ENCODE measurements at regions not wholly inside any gene's neighbourhood (a gene's known extent, or its start where the extent isn't known, plus 50 kb on each side); places are given as distances from the start of the nearest gene placed in this dataset.

GRCh38 chr13:108409730-108410129, 140.2 kb downstream of the TNFSF13B start:
- peaks cover 9% of the 10 kb centered on the region for H3K4me1 Mint-ChIP-seq (ENCODE audit: low read depth)
- no peaks in the 10 kb centered on the region for H3K9me3 Mint-ChIP-seq (ENCODE audit: low read depth)
- H3K36me3 Mint-ChIP-seq (ENCODE audit: insufficient read depth) = no peaks in the 10 kb centered on the region
- no peak overlapping the region for H3K4me3 Mint-ChIP-seq (ENCODE audit: low read depth)
- H3K27me3 Mint-ChIP-seq = no peaks in the 10 kb centered on the region
- no peak overlapping the region for H3K27ac Mint-ChIP-seq
- no peak for TF ChIP-seq CTCF (IDR thresholded peaks at IDR 0.05; ENCODE audit: unreplicated experiment)
- no peak for DNase-seq (ENCODE audit: low spot score, unreplicated experiment)

- H3K36me3 Mint-ChIP-seq (ENCODE audit: insufficient read depth) = no peaks in the 10 kb centered on the region
- H3K4me1 Mint-ChIP-seq (ENCODE audit: low read depth) = peaks cover 4% of the 10 kb centered on the region
These were observed 150.2 kb downstream of the TNFSF13B start for GRCh38 chr13:108419768-108420167.

GRCh38 chr13:108425056-108425455, 155.5 kb downstream of the TNFSF13B start:
- TF ChIP-seq CTCF (IDR thresholded peaks at IDR 0.05; ENCODE audit: unreplicated experiment) = no peak
- no peak overlapping the region for H3K4me3 Mint-ChIP-seq (ENCODE audit: low read depth)
- no peaks in the 10 kb centered on the region for H3K9me3 Mint-ChIP-seq (ENCODE audit: low read depth)
- H3K36me3 Mint-ChIP-seq (ENCODE audit: insufficient read depth) = no peaks in the 10 kb centered on the region
- H3K27ac Mint-ChIP-seq = peak overlapping the region; percentile 70
- H3K4me1 Mint-ChIP-seq (ENCODE audit: low read depth) = peaks cover 8% of the 10 kb centered on the region
- H3K27me3 Mint-ChIP-seq = no peaks in the 10 kb centered on the region
- no peak for DNase-seq (ENCODE audit: low spot score, unreplicated experiment)

More at GRCh38 chr13:108419768-108420167, 150.2 kb downstream of the TNFSF13B start:
- H3K9me3 Mint-ChIP-seq (ENCODE audit: low read depth) = peaks cover 7% of the 10 kb centered on the region
- H3K27ac Mint-ChIP-seq = no peak overlapping the region
- DNase-seq (ENCODE audit: low spot score, unreplicated experiment) = no peak
- H3K4me3 Mint-ChIP-seq (ENCODE audit: low read depth) = no peak overlapping the region
- peaks cover 5% of the 10 kb centered on the region for H3K27me3 Mint-ChIP-seq
- TF ChIP-seq CTCF (IDR thresholded peaks at IDR 0.05; ENCODE audit: unreplicated experiment) = no peak

- no peak for TF ChIP-seq CTCF (IDR thresholded peaks at IDR 0.05; ENCODE audit: unreplicated experiment)
- no peak overlapping the region for H3K4me3 Mint-ChIP-seq (ENCODE audit: low read depth)
- peaks cover 8% of the 10 kb centered on the region for H3K4me1 Mint-ChIP-seq (ENCODE audit: low read depth)
- H3K27me3 Mint-ChIP-seq = no peaks in the 10 kb centered on the region
- no peak overlapping the region for H3K27ac Mint-ChIP-seq
- no peak for DNase-seq (ENCODE audit: low spot score, unreplicated experiment)
- H3K9me3 Mint-ChIP-seq (ENCODE audit: low read depth) = no peaks in the 10 kb centered on the region
- H3K36me3 Mint-ChIP-seq (ENCODE audit: insufficient read depth) = no peaks in the 10 kb centered on the region
These were observed 157.4 kb downstream of the TNFSF13B start for GRCh38 chr13:108426893-108427292.

GRCh38 chr13:108427355-108427754, 157.8 kb downstream of the TNFSF13B start:
- H3K27ac Mint-ChIP-seq = no peak overlapping the region
- DNase-seq (ENCODE audit: low spot score, unreplicated experiment) = no peak
- H3K9me3 Mint-ChIP-seq (ENCODE audit: low read depth) = no peaks in the 10 kb centered on the region
- TF ChIP-seq CTCF (IDR thresholded peaks at IDR 0.05; ENCODE audit: unreplicated experiment) = no peak
- H3K4me3 Mint-ChIP-seq (ENCODE audit: low read depth) = no peak overlapping the region
- peaks cover 8% of the 10 kb centered on the region for H3K4me1 Mint-ChIP-seq (ENCODE audit: low read depth)
- H3K27me3 Mint-ChIP-seq = no peaks in the 10 kb centered on the region
- H3K36me3 Mint-ChIP-seq (ENCODE audit: insufficient read depth) = no peaks in the 10 kb centered on the region

Measured in progenitor cell of endocrine pancreas (in vitro differentiated cells).